Endothelial cell of umbilical vein (primary cell): ENCODE measurements at regions not wholly inside any gene's neighbourhood (a gene's known extent, or its start where the extent isn't known, plus 50 kb on each side); places are given as distances from the start of the nearest gene placed in this dataset.

Source experiments
- TF ChIP-seq, protein P1 (sequence below): IDR thresholded peaks from 2 replicates; pipeline ENCODE4 v1.6.1; 2011; ENCODE audit not compliant: insufficient read depth, insufficient read length
- TF ChIP-seq, protein P2 (sequence below), 2 donors: IDR thresholded peaks; 1 replicate in 1 of 2; 2 replicates in 1 of 2; pipeline ENCODE4 v1.5.1; 2011; ENCODE audit warnings: low read length in 2 of 2, mild to moderate bottlenecking in 2 of 2, moderate library complexity in 2 of 2, control low read depth in 1 of 2, inconsistent platforms in 1 of 2, low read depth in 1 of 2; ENCODE audit not compliant: insufficient read depth in 1 of 2; ENCODE audit errors: extremely low read depth in 1 of 2

DNA sequence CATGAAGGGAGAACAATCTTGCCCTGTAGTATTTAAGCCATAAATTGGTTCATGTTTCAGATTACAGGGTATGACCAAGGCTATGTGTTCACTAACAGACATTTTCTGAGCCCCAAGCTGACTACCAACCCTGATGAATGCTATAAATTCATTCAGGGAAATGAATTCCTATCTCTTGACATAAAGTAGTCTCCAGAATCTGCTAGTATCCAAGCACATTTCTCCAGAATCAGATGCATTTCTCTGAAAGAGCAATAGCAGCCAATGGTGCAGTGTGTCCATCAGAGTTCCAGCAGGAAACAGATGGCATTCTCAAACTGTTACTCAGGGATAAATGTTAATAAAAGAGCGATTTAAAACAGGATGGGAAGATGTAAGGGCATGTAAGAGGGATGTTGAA is 226.4 kb downstream of the COG6 start:
- TF ChIP-seq, protein P1, sequence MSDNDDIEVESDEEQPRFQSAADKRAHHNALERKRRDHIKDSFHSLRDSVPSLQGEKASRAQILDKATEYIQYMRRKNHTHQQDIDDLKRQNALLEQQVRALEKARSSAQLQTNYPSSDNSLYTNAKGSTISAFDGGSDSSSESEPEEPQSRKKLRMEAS = no peak
- TF ChIP-seq, protein P2, sequence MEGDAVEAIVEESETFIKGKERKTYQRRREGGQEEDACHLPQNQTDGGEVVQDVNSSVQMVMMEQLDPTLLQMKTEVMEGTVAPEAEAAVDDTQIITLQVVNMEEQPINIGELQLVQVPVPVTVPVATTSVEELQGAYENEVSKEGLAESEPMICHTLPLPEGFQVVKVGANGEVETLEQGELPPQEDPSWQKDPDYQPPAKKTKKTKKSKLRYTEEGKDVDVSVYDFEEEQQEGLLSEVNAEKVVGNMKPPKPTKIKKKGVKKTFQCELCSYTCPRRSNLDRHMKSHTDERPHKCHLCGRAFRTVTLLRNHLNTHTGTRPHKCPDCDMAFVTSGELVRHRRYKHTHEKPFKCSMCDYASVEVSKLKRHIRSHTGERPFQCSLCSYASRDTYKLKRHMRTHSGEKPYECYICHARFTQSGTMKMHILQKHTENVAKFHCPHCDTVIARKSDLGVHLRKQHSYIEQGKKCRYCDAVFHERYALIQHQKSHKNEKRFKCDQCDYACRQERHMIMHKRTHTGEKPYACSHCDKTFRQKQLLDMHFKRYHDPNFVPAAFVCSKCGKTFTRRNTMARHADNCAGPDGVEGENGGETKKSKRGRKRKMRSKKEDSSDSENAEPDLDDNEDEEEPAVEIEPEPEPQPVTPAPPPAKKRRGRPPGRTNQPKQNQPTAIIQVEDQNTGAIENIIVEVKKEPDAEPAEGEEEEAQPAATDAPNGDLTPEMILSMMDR (IDR thresholded peaks at IDR 0.05; ENCODE audit: extremely low read depth in 1 of 2, insufficient read depth in 1 of 2, low read depth in 1 of 2, low read length in 2 of 2) = no peak
